ENCODE measurements at regions not wholly inside any gene's neighbourhood (a gene's known extent, or its start where the extent isn't known, plus 50 kb on each side); places are given as distances from the start of the nearest gene placed in this dataset.

- no peak for TF ChIP-seq CTCF (IDR thresholded peaks at IDR 0.05)
- TF ChIP-seq POLR2A (IDR thresholded peaks at IDR 0.05) = no peak
- TF ChIP-seq EP300 (IDR thresholded peaks at IDR 0.05) = no peak
Measured at GRCh38 chr13:86813198-86813597, 858.0 kb upstream of the SLITRK5 start.

Measured in ovary (tissue), 3 donors.